Activated CD4-positive, CD25-positive, alpha-beta regulatory T cell treated with anti-CD3 and anti-CD28 coated beads, Interleukin-2, amount 50 U/mL, for 24 hours (primary cell): ENCODE measurements at regions not wholly inside any gene's neighbourhood (a gene's known extent, or its start where the extent isn't known, plus 50 kb on each side); places are given as distances from the start of the nearest gene placed in this dataset.

Source experiments
- ATAC-seq, 2 donors: fragments of 150-1000 bp; cut with Tn5 transposase; one replicate each; pipeline ENCODE4 v1.10.0; 2021; ENCODE audit warnings: mild to moderate bottlenecking in 1 of 2, moderate library complexity in 1 of 2

GRCh38 chr7:139561-140243 is 52.7 kb upstream of the FAM20C start:
- ATAC-seq = no peak

- no peak for ATAC-seq
Observed at GRCh38 chr7:140996-141395, 51.4 kb upstream of the FAM20C start.

GRCh38 chr7:142248-142941 is 50.0 kb upstream of the FAM20C start:
- no peak for ATAC-seq
